NCI-H187 treated with DMSO at 0.1 percent for 48 hours (cell line): ENCODE measurements at regions not wholly inside any gene's neighbourhood (a gene's known extent, or its start where the extent isn't known, plus 50 kb on each side); places are given as distances from the start of the nearest gene placed in this dataset.
"Not testable (repeated sequence)": the region's sequence is repeated elsewhere in the genome, so short reads cannot be mapped to it uniquely, and the experiment has no call there.

Source experiments
- DNase-seq: peaks from one replicate; lab custom pipeline; 2025; lab: John Stamatoyannopoulos, UW

DNA sequence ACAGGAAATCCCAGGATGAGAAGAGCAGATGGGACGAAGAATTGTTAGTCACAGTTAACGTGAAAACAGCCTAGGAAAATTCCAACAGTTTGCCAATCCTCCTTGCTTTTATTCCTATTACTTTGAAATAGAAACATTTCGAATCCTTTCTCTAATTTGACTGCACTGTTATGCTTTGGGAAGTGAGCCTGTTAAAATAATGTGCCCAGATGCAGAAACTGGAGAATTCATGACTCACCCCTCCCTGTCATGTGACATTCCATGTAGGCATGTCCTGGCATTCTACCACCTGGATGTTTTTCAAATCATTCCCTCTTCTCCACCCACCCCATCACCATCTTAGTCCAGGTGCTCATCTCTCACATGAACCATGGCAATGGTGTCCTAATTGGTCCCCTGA, 107.3 kb downstream of the MINAR1 start:
- no peak for DNase-seq

DNA sequence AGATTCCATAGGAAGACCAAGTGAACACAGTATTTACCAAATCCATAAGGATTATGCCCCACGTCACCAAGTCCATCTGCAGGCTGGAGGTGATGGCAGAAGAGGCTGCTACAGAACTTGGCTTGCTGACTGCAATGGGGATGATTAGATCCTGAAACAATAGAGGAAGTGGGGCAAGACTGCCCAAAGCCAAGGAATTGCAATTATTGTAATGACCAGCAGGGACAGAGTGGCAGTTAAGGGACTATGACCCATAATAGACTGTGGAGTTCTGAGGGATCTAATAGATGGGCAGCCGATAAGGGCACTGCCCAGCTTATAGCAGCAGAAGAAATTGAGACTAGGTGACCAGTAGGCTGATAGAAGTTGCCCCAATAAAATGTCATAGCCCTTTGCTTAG, 108.4 kb downstream of the MINAR1 start:
- no peak for DNase-seq

DNA sequence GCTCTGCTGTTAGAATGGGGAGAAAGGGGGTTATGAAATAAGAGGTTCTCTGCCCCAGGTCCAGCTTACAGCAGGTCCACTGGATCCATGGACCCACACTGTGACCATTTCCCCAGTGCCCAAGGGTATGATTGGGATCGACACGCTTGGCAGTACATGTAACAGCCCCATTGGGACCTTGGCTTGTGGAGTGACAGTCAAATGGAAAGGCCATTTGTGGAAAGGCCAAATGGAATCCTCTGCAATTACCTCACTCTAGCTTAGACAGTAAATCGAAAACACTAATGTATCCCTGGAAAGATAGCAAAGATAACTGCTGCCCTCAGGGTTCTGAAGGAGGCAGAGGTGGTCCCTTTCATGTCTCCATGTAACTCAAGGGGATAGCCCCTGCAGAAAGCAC, 109.1 kb downstream of the MINAR1 start:
- DNase-seq, result no peak

DNA sequence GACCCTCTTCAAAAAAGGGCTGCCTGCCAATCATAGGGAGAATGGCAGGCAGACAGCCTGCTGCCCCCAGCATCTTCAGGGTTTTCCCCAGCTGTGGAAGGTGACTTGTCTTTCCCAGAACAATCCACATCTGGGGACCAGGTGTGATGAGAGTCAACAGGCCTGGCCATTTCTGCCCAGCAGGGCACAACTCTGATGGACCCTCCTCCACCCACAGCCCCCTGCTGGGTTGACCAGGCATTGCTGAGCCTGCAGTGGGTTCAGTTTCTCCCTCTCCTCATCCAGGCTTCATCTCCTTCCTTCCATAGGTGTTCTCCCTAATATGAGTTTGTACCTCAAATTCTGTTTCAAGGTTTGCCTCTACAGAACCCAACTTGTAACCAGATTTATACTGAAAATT, 111.0 kb downstream of the MINAR1 start:
- DNase-seq, result no peak

DNA sequence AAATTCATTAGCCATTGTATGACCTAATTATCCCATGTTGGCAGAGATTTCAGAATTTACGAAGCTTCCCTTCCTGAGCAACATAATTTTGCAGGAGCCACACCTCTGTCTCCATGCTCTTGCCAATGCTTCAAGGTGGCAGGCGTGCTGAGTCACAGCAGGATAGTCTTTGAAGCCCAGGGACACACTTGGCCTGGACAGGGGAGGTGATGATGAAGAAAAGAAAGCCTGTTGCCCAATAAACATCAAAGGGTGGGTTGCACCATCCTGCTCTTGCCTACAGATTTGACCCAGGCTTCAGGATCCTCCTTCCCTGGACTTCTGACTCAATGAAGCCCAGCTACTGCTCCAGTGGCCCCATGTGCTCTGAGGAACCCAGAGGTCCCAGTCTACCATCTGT, 117.1 kb downstream of the MINAR1 start:
- no peak for DNase-seq

DNA sequence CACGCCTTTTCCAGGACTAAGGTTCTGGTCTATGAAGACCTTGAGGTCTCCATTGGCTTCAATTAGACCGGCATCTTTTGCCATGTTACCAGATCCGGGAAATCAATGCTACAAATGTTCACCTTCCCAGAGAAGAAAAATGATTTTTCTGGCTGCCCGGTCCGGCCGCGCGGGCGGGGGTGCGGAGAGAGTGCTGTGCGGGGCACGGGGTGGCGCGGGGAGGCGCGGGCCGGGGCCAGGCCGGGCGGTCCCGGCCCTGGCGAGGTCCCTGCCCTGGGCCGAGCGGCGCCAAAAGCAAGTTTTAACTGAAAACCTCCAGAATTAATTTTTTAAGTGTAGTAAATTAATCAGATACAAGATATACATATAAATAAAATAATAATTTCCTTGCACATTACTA, 128.2 kb downstream of the MINAR1 start:
- DNase-seq, result no peak

DNA sequence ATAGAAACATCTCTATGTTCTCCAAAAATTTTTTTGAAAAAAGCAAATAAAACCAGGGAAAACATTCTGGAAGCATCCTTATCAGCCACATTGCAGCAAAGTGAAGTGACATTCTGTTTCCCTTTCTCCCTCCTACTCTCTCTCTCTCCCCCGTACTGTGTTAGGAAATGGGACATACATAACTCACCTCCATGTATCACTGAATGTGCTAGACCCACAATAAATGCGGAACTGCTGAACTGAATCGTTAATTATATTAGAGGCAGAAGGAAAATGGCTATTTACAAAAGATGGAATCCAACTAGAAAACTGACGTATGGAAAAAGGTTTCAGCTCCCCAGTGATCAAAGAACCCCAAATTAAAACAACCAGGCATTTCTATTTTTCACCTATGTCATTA, 129.8 kb downstream of the MINAR1 start:
- no peak for DNase-seq

DNA sequence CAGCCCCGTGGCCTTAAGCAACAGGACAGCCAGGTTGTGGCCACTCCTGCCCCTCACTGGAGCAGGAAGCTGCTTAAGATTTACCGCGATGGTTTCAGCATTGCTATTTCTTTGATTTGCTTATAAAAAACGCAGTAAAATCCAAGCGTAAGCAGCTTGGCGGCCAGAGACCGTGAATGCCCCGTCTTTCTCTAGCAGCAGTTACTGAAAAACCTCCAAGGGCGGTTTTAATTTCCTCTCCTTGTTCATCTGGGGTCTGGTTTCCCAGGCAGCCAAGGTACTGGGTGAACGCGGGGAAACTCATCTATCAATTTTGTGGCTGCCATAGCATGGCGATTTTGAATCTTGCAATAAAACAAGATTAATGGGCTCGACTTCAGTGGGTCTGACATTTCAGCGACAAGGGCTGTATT, 130.3 kb downstream of the MINAR1 start:
- no peak for DNase-seq

DNA sequence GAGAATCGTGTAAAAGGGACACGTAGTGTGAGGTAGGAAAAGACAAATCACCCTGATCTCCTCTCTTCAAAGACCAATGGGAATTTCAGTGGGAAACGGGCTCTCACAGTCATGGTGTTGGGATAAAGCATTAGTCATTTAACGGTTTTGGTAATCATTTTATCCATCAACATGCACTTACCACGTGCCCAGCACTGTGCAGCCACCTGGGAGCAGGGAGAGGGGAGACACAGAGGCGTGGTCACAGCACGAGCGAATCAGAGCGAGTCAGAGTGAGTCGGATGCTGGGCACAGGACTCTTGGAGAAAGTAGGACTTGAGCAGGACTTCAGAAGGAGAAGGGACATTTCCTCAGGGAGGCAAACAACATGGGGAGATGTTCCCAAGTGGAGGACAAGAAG, 130.8 kb downstream of the MINAR1 start:
- DNase-seq, result no peak

DNA sequence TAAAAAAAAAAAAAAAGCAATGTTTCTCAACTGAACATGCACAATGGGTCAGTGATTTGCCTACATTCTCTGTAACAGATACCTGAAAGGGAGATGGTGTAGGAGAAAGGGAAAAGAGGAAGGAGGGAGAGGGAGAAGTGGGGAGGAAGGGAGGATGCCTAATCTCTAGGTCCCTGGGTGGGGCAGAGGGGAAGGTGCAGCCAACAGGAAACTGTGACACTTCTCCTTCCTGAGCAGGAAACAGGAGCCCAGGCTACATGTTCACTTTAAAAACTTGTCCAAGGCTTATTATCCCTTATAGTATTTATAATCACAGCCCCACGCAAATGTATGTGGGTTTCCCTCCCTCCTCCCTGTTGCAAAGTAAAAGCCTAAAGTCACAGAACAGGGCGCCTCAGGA, 137.9 kb downstream of the MINAR1 start:
- DNase-seq, result no peak

DNA sequence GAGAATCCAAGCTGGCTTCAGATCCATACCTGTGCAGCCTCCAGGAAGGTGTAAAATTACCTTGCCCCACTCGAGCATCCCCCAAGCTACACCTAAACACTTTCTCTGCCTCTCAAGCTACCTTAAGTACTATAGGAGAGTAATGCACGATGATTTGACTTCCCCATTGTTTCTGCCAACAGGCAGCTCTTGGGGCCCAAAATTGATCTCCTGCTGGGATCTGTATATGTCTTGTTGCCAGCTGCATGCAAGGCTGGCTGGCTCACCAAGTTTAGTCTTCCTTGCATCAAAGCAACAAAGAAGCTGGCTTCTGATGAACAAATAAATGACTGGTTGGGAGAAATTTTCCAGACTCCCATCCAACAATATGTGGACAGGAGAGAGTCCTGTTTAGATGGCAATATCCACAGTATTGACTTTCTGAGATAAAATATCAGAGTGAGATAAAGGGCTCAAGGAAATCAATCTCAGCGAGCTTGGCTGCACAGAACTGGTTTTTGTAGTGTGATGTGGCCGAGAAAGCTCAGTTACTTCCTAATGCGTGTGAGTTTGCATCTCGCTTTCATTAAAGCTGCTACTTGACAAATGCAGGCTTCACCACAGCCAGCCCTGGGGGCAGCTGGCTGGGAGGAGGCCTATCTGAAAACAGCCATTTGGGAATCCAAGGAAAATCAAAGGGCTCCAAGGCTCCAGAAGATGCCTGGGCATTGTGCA, 140.7 kb downstream of the MINAR1 start:
- peak; percentile 37 for DNase-seq

DNA sequence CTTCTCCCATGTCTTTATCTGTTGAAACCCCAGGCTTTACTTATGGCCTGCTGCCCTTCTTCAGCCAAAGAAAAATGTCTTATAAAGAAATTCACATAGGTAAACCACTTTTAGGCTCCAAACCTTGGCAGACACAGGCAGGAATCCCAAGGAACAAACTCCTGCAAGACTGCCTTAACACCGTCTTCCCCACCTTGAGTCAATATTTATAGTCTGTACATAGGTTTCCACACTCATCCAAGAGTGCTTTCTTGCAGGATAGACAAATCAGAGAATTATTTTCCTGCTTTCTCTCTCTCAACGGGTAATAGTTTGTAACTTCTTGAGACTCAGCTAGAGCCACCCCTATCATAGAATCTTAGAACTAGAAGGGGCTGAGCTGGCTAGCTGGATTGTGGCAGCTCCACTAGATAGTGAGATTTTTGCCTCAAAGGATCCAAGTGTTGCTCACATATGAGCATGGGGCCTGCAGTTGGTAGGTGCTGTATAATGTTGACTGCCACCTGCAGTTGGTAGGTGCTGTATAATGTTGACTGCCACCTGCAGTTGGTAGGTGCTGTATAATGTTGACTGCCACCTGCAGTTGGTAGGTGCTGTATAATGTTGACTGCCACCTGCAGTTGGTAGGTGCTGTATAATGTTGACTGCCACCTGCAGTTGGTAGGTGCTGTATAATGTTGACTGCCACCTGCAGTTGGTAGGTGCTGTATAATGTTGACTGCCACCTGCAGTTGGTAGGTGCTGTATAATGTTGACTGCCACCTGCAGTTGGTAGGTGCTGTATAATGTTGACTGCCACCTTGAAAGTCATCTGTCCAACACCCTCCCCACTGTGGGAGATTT, 142.5 kb downstream of the MINAR1 start:
- DNase-seq, result not testable (repeated sequence)

DNA sequence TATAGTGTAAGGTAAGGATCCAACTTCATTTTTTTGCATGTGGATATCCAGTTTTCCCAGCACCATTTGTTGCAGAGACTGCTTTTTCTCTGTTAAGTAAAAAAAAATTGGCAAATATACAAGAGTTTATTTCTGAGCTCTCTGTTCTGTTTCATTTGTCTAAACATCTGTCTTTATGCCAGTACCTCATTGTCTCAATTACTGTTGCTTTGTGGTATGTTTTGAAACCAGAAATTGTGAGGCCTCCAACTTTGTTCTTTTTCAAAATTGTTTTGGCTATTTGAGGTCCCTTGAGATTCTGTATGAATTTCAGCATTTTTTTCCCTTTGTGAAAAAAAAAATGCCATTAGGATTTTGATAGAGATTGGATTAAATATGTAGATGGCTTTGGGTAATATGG, 150.5 kb downstream of the MINAR1 start:
- DNase-seq, result no peak

DNA sequence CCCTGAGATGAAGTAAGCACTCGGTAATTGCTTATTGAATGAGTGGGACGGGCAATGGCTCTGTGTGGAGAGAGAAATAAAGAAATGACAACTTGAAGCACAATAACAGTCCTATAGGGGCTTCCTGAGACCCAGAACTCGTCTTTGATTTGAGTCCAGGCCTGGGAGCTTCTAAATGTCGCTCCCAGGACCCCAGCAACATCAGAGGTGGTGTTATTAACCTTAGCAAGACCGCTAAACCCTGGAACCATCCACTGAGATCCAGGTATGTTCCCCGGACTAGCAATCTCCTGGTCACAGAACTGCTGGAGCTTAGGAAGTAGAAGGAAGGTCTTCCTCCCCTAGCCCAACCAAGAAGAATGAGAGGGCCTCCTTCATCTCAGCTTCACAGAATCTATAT, 160.0 kb downstream of the MINAR1 start:
- DNase-seq, result no peak

DNA sequence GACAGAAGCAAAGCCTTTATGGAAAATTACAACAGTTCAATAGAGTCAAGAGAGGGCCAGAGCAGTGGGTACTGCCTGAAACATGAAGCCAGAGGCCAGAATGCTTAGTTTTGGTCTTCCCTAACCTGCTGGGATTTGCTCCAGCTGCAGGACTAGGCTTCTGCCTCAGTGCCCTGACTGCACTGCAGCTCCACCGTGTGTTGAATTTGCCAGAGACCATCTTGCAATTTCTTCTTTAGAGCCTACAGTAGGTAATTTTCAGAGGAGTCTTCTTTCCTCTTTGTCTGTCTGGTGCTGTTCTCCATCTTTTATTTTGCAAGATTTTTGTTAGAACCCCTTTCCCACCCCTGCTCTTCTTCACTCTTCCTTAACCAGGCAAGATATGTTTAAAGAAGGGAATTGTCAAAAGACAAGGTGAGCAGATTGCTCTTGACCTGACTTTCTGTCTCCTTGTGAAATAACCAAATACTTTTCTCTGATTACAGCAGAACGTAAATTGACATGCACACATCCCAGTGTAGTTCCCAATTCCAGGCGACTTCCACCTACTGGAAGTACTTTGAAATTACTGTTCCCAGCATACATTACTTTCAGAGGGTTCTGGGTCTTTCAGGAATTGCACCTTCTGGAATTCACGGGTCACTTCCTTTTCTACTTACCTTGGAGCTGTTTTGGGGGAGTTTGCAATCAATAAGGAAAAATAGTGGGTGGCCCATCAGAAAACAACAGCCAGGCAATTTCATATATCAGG, 161.2 kb downstream of the MINAR1 start:
- no peak for DNase-seq

DNA sequence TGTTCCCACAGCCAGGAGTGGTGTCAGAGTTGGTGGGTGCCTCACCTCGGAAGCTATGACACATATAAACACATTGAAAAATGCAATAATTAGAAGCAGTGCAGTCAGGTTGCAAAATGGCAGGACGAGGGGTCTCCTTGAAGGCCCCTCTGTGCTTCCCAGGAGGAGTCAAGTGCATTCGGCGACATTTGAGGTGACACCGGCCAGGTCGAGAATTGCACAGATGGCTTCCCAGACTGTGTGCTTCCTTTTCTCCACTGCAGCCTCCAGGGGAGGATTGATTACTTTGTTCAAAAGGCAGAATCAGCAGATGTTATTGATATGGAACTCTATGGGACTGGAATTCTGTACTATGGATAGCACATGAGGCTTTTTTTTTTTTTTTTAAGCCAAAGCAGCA, 163.2 kb downstream of the MINAR1 start:
- no peak for DNase-seq

DNA sequence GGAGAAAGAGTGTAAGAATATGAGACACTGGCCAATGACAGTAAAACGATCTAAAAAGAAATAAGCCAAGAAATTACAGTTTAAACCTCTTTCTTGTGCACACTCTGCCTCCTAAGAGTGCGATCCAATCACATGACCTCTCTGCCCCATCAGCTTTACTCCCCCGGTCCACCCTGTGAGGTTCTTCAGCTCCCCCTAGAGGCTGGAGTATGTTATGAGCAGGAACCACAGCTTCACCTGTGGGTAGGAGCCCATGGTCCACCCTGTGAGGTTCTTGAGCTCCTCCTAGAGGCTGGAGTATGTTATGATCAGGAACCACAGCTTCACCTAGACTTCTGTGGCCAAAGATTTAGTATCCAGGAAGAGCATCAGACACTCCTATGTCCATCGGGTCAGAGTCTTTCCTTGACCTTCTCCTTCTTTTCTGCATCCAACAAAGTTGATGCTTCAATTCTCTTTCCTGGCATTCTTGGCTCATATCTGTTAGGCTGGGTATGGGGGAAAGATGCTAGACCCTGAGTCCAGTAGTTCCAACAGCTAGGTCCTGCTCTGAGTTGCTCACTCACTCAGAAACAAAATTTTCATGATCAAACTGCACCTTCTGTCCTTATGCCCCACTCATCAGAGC, 164.0 kb downstream of the MINAR1 start:
- peak; percentile 32 for DNase-seq

DNA sequence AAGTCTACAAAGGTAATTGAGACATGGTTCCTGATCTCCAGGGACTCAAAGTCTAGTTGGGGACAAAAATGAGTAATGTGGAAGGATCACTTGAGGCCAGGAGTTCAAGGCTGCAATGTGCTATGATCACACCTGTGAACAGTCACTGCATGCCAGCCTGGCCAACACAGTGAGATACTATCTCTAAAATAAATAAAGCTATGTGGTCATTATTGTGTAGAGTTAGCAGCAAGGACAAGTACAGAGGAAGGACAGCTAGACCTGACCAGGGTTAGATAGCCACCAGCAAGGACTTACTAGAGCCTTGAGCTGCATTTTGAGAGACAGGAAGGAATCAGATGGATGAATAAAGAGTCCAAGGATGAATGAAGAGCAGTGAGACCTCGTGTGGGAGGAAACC, 166.5 kb downstream of the MINAR1 start:
- no peak for DNase-seq

DNA sequence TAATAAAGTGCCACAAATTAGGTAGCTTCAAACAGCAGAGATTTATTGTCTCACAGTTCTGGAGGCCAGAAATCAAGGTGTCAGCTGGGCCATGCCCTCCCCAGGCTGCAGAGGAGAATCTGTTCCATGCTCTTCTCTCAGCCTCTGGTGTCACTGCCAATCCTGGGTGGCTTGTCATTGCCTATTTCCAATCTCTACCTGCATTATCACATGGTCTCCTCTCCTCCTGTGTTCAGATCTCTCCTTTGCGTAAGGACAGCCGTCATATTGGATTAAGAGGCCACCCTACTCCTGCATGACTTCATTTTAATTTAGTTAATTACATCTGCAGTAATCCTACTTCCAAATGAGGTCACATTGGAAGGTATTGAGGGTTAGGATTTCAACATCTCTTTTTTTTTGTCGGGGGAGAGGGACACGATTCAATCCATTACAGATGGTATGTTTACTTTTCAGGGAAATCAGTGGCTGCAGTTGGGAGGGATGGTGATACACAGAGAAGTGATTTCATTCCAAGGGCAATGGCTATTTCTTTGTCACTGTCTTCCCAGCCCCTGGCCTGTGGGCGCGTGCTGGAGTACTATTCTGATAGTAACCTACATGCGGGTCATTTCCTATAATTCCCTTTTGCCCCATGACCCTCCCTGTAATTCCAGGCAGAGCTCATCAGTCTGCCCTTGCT, 169.4 kb downstream of the MINAR1 start:
- no peak for DNase-seq

DNA sequence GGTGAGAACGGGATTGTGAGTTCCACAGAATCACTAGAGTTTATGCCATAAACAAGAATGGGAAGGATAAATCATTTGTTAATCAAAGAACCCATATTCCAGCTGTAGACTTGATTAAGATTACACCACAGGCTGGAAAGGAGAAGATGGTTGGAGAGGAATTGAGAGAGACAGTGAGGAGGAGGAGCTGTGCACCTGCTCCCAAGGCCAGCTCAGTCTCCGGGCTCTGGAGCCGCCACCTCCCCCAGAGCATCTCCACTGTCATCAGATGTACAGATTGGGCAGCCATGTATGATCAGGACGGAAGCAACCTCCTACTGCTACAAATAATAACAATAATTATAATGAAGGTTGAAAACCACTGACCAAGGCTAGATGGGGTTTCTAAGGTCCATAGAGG, 170.0 kb downstream of the MINAR1 start:
- no peak for DNase-seq

DNA sequence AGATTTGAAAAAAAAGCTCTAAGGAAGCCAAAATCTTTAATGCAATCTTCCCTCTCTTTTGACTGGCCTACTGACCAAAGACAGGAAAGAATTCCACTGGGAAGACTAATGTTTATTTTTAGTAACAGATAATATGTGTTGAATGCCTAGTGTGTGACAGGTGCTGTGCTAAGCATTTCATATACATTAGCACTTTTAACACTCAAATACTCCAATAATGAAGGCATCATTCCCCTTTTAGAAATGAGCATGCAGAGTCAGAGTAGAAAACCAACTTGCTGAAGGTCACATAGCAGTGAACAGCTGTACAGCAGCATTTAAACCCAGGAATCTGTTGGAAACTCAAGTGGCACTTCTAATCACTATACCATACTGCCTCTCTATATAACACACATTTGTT, 170.6 kb downstream of the MINAR1 start:
- no peak for DNase-seq

DNA sequence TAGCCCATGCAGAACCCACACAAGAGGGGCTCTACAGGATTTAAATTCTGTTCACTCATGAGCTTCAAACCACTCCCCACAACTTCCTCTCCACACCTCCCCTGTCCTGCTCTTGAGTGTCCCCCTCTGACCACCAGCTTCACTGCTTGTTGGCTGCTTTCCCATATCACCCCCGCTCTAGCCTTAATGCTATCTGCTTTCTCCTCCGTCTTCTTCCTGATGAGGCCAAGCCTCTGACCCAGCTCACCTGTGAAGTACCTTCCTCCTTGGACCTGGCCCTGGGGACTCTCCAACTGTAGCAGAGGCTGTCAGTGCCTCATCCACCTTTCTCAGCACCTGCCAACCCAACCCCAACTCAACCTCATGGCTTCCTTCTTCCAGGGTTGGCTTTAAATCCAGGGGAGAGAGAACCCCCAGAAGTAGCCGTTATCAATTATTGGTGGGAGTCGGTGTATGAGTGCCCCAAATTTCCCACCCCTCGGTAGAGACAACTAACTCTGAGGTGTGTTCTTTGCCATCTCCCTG, 174.8 kb downstream of the MINAR1 start:
- DNase-seq, result no peak
